HG02610 (cell line): ENCODE measurements at regions not wholly inside any gene's neighbourhood (a gene's known extent, or its start where the extent isn't known, plus 50 kb on each side); places are given as distances from the start of the nearest gene placed in this dataset.
A peak's percentile ranks its signal among the peaks of the same experiment; 100 is the strongest.
"Not testable (repeated sequence)": the region's sequence is repeated elsewhere in the genome, so short reads cannot be mapped to it uniquely, and the experiment has no call there.

Source experiments
- ATAC-seq: cut with Tn5 transposase; IDR thresholded peaks from one replicate; pipeline ENCODE4 v1.9.1; 2021; ENCODE audit warnings: mild to moderate bottlenecking, moderate library complexity; ENCODE audit not compliant: unreplicated experiment

DNA sequence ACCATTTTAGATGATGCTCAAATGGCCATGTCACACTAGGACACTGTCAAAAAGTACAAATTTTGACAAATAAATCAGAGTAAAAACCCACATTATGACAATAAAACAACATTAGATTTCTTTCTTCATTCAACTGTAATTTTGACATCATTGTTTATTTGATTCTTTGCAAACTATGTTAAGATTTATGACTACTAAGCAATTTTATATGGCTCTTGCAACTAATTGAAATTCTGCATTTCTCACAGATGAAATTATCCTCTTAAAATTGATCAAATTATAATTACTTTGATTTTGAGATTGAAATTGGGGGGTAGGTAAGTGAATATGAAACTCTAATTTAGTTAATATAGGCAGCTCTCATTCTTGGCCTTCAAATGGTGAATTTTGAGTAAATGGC, 59.8 kb downstream of the ATOH1 start:
- no peak for ATAC-seq

DNA sequence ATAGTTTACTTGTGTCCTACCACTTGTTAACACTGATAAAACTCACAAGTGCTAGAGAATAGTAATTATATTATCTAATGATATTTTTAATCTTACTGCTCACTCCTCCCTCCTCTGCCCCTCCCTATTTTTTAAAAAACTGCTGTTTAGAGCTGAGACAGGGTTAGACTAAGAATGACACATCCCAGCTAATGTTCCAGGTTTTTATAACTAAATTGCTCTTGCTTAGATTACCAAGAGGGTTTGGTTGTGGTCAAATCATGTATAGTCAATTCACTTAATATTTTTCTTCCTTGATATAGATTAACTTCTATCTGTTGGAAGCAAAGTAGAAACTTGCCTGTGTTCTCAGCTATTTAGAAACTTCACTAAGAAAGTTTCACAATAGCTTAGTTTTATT, 60.2 kb downstream of the ATOH1 start:
- no peak for ATAC-seq

DNA sequence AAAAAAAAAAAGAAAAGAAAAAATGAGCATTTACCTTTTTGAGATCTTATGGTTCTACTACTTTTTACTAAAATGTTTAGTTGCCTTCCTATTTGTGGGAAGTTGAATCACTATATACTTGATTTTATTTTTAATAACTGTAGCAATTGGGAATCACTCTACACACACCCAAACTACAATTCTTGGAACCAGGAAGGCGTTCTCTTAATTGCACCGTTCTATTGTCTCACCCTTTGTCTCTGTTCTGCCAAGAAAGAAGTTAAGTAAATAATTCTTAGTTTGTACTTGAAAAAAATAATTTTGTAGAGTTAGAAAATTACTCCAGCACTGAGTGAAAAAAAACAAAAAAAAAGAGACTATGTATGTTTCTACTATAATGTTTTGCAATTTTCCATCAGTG, 62.7 kb downstream of the ATOH1 start:
- no peak for ATAC-seq

DNA sequence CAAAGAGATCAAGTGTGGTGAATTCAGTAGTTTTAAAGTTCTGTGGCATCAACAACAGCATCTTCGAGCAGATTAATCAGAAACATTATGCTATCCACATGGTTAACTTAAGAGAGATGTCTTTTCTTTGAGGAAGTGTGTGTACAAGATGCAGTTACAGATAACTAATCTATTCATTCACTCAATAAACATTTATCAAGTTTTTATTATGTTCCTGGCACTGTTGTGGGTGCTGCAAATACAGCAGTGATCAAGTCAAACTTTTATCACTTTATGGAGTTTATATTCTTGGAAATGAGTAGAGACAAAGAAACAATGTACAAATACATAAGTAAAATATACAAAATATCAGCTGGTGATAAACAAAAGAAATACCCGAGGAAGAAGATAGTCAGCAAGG, 66.4 kb downstream of the ATOH1 start:
- ATAC-seq: no peak

DNA sequence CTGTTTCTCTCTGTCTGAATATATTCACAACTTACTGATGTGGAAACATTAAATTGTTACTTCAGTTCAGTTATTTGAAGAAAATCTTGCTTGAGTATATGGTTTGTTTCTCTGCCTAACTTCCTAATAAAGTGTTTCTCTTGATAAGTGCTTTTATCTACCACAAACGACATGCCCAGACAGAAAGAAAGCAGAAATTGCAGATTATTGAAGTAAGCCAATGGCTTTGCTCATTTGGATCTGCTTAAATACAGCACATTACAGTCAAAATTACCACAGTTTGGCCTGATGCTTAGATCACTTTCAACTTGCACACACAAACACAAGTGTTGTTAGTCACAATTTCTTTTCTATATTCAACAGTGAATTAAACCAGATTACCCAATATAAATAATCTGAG, 68.0 kb downstream of the ATOH1 start:
- ATAC-seq: no peak

DNA sequence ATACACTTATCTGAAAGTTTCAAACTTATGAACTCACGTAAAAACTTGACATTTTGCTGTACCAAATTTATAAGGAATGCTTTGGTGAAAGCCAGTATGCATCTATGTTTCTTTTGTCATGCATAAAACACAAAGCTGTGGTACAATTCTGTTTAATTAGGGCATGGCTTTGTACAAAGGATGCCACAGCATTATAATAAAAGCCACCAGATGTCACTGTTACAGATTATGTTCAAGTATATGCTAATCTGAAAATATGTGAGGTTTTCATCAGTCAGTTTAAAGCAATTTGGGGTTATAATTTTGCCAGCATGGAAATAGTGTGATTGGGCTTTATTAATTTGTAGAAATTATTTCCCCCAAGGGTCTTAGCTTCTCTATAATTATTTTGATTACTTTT, 69.0 kb downstream of the ATOH1 start:
- ATAC-seq: no peak

DNA sequence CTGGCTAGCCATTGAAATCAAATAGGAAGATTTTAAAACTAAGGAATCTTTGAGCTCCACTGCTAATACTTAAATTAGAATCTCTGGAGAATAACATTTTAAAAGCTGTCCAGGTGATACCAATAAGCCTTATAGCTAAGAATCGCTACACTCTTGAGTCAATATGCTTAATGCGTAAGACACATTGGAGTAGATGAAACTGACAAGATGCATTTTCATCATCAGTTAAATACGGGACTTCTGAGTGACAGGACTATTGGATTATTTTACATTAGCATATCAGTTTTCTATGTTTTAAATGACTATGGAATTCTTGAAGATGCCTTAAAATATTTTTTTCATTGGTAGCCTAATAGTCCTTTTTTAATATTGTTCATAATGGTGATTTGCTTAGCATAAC, 80.2 kb downstream of the ATOH1 start:
- ATAC-seq: no peak

DNA sequence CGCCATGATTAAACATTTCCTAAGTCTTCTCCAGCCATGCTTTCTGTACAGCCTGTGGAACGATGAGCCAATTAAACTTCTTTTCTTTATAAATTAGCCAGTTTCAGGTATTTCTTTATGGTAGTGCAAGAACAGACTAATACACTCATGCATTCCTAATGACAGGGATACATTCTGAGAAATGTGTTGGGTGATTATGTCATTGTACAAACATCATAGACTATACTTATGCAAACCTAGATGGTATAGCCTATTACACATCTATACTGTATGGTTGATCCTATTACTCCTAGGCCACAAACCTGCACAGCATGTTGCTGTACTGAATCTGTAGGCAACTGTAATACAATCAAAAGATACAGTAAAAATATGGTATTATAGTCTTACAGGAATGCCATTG, 83.1 kb downstream of the ATOH1 start:
- no peak for ATAC-seq

DNA sequence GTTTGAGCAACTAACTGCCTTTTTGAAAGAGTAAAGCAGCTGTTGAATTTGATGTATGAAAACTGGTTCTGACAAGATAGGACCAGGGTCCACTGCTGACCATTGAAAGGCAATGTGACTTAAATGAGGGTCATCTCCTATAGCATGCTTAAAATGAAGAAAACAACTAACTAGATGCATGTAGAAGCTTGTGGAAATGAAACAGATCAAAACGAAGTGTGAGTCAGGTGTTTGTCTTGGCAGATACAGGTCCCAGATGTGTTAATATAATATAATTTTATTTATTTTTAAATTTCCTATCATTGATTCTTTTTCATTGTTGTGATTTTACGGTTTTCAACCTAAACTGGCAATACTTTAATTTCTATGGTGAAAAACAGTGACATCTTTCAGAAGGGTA, 83.6 kb downstream of the ATOH1 start:
- no peak for ATAC-seq

DNA sequence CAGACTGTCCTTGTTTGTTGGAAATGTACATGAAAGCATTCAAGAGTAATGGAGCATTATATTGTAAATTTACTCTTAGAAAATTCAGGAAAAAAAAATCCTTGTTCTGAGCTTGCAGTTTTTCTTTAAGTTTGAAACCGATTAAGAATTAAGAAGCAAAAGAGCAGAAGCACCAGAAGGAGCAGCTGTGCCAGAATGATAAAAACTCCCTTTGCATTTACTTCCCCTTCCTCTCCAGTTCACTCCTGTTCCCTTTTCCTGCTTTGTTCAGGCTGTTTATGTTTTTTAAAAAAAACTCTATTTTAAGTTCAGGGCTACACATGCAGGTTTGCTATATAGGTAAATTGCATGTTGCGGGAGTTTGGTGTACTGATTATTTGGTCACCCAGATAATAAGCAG, 90.3 kb downstream of the ATOH1 start:
- no peak for ATAC-seq

DNA sequence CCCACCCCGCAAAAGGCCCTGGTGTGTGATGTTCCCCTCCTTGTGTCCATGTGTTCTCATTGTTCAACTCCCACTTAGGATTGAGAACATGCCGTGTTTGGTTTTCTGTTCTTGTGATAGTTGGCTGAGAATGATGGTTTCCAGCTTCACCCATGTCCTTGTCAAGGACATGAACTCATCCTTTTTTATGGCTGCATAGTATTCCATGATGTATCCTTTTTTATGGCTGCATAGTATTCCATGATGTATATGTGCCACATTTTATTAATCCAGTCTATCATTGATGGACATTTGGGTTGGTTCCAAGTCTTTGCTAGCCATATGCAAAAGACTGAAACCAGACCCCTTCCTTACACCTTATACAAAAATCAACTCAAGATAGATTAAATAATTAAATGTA, 95.0 kb downstream of the ATOH1 start:
- not testable (repeated sequence) for ATAC-seq

DNA sequence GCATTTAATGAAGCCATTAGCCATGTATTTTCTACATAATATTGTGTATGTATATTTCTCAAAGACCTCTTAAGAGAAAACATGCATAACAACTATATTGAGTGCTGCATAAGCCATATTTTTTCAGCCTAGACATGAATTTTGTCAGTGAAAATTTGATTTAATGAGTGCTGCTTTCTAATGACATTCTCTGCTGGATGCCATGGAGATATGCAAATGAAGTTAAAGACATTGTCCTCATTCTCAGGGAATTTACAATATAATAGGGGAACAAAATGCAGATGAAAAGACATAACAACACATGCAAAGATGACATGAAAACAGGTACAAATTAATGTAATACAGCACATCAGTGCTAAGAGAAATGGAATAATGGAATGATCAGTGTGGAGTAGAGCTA, 118.7 kb downstream of the ATOH1 start:
- no peak for ATAC-seq

DNA sequence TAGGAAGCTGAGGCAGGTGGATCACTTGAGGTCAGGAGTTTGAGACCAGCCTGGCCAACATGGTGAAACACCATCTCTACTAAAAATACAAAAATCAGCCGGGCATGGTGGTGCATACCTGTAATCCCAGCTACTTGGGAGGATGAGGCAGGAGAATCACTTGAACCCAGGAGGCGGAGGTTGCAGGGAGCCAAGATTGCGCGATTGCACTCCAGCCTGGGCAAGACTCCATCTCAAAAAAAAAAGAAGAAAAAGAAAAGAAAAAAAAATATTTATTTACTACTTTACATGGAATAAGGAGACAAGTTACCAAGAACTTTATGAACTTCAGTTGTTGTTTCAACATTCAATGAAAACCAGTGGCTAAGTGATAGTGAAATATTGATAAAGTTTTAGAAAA, 121.7 kb downstream of the ATOH1 start:
- ATAC-seq: not testable (repeated sequence)

DNA sequence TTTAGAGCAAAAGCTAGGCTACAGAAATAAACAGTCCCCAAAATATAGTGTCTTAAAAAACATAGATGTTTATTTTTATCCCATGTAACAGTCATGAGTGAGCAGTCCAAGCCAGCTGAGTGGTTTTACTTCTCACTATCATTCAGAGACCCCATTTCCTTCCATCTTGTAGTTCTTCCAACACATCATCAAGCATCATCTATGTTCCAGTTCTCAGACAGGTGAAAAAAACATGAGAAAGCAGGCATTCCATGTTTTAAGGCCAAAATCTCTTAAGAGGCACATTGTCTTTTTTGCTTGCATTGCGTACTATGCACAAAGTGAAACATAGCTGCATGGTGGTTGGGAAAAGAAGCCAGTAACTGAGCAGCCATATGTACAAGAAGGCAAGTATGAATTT, 128.6 kb downstream of the ATOH1 start:
- ATAC-seq: no peak

DNA sequence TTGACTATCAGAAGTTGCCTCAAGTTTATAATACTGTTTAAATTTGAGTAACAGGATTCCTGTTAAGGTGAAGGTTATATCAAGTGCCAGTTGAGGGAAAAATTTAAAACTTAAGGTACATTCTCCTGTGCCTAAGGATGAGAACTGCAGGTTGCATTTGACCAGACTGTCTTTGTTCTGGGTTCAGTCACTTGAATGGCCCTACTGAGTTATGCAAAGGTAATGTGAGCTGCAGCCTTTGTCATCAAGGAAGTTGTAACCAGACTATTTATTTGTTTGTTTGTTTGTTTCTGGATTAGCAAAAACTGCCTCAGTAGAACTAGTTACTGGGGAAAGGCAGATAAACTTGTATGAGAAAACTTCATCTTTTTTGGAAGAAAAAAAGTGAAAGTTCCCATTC, 131.9 kb downstream of the ATOH1 start:
- ATAC-seq: no peak

DNA sequence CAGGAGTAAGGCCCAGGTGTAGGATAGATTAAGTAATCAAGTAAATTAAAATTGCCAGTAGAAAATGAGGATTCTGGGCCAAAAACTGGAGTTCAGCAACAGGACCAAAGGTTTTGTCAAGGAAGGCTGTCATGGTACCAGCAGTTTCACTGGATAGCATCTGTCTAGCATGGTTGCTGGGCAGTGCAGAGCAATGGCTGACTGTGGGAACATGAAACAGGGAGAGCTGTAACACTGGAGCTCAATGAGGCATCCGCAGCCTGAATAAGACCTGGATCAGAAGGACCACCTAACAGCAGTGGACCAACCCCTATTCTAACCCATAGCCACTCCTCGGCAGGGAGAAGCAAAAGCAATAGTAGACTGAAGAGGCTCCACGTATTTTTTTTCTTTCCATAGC, 132.4 kb downstream of the ATOH1 start:
- no peak for ATAC-seq

DNA sequence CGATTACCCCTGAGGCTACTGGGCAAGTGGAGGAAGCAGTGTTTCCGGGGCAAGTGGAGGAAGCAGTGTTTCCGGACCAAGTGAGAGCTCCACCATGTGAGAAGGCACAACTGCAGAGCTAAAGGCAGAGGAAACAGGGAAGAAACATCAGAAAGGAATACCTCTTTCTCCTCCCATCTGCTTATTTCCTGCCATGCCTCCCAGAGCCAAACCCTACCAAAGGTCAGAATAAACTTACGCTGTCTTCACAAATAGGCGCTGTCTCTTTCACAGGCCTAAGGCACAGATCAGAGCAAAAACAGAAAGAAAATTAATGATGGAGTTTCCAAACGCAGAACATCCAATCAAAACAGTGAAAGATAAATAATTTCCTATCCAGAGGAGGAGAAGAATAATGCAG, 153.0 kb downstream of the ATOH1 start:
- no peak for ATAC-seq

DNA sequence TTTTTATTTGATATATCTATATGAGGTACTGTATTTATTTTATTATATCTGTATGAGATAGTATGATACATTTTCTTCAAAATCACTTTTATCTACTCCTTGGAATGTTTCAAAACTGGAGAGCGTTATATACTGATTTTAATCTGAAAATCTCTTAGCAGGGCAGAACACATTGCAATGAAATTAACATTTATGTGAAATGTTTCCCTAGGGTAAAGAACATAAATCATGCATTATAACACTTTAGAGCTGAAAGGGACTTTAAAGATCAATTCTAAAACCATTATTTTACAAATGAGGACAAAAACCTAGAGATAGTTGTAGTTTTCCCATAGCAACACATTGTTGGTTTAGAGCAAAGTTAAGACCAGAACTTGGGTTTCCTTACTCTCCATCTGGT, 153.7 kb downstream of the ATOH1 start:
- ATAC-seq: no peak

DNA sequence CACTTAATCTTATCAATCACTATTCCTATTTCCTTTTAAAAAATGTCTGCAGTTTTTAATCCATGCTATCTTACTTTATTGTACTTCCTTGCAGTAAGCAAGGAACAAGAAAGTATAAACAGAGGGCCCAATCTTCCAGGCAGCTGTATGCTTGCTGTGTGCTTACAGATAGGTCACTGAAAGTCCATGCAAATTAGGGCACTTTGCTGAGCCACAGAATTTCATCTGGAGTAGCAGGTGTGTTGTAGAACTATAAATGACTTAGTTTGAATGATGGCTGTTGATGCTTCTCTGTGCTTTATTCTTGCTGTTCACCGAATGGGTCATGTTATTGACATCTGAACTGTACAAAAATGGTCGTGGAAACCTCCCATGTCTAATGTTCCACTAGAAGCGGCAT, 154.6 kb downstream of the ATOH1 start:
- ATAC-seq: peak; percentile 96

DNA sequence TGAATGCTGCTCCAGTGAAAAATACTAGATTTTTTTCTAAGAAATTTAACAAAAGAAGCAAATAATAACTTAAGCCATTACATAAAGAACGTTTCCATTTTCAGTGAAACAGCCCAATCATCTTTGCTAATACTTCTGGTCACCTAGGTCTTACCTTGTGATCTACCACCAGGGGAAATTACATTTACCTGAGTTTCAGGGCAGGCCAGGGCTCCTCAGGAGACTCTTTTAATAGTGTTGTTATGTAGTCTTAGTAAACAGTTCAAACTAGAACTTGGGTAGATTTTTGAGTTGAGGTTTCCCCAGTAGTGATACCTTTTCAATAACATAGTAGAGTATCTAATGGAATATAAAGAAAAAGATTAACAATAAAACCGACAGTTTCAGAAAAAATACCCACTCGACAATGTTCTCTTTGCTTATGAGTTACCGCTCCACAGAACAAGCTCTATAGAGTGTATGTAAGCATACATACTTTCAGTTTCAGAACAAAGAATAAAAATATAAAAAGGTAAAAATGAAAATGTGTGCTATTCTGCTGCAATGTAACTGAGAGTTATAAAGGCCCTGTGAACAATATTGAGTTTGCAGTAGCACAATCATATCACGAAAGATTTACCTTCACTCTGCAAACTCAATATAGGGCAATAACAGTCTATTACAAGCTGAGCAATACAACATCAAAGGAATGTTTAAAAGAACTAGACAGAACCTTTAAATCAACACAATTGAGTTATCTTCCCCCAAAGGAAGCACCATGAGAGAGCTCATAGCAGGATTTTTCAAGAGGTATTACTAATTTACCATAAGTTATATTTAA, 165.8 kb downstream of the ATOH1 start:
- no peak for ATAC-seq

DNA sequence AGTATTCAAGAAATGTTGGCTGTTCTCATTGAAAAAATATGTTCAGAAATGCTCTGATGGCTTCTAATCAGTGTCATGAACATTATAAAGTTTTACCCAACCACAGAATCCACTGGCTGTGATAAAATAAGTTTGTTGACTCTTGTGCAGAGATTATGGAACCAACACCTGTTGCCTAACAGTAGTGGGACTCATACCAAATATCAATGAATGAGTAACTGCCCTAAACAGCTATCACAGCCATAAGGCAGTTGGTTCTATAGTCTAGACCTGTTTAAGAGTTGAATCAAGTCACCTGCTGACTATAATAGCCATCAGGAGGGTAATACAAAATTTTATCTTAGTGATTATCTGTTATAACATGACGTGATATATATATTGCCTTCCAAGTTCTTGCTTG, 168.3 kb downstream of the ATOH1 start:
- no peak for ATAC-seq

DNA sequence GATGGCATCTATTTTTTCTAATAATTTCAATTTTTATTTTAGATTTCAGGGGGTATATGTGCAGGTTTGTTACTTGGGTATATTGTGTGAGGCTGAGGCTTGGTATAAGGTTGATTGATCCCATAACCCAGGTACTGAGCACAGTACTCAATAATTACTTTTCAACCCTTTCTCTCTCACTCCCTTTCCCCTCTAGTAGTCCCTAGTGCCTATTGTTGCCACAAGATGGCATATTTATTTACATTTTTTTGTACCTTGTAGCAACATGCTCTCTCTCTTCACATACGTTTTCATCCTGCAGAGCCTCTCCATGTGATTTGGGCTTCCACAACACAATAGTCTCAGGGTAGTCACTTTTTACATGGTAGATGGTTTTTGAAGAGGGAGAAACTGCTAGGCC, 172.0 kb downstream of the ATOH1 start:
- no peak for ATAC-seq

DNA sequence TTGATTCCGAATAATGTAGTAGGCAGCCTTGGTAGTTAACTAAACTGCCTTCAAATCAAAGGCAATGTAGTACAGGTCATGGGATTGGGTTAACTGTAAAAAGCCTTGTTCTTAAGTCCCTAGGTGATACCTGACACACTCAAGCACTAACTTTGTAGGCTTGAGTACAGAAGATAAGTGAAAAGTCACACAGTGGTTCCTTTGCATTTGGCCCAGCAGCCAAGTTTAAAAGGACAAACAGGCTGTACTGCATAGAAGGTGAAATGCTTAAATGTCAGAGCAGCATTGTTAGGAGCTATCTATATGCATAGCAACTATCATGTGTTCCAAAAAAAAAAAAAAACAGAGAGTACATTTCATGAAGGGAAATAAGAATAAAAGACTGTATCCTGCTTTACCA, 178.4 kb downstream of the ATOH1 start:
- ATAC-seq: no peak
